IMR-90 (cell line): ENCODE measurements at regions not wholly inside any gene's neighbourhood (a gene's known extent, or its start where the extent isn't known, plus 50 kb on each side); places are given as distances from the start of the nearest gene placed in this dataset.

ENCODE experiments used
- ATAC-seq: fragments of 200-7000 bp; cut with Tn5 transposase; 2 replicates; pipeline ENCODE4 v1.9.1; 2020; ENCODE audit warnings: low read depth, mild to moderate bottlenecking, moderate library complexity
- BruUV-seq: library from RNA; stranded (reverse); fragments of 400-500 nt; replicated peaks from 2 replicates; lab custom pipeline; 2021; lab: Mats Ljungman, UMichigan
- CTCF ChIA-PET: fragments of 300-600 bp; formaldehyde crosslinking; extraction: SDS; loops from one replicate; lab custom pipeline; 2021; ENCODE audit warnings: antibody characterized with exemption; lab: Yijun Ruan, JAX
- POLR2A ChIA-PET: fragments of 300-600 bp; sonication (Branson Sonifier 250); formaldehyde crosslinking; loops from one replicate; lab custom pipeline; 2022; ENCODE audit warnings: antibody characterized with exemption; ENCODE audit not compliant: unreplicated experiment; lab: Charles Lee
- DNase-seq: peaks from one replicate; pipeline ENCODE4 v3.0.0; 2013
- H2AFZ ChIP-seq: replicated peaks from 2 replicates; pipeline ENCODE3; 2013; ENCODE audit warnings: low read length, mild to moderate bottlenecking; ENCODE audit not compliant: poor library complexity
- H2AK5ac ChIP-seq: 2 replicates; pipeline ENCODE4 v1.6.1; 2013; ENCODE audit warnings: low read depth, low read length, inconsistent platforms
- H2AK9ac ChIP-seq: replicated peaks from 2 replicates; pipeline ENCODE3; 2013; ENCODE audit warnings: mild to moderate bottlenecking, low read depth, low read length, moderate library complexity; ENCODE audit not compliant: poor library complexity
- H2BK120ac ChIP-seq: 2 replicates; pipeline ENCODE4 v1.6.1; 2013; ENCODE audit warnings: low read depth, low read length, inconsistent platforms
- H2BK15ac ChIP-seq: 3 replicates; pipeline ENCODE4 v1.6.1; 2013; ENCODE audit warnings: low read depth, low read length, inconsistent platforms
- H2BK20ac ChIP-seq: 2 replicates; pipeline ENCODE4 v1.6.1; 2013; ENCODE audit warnings: low read depth, mild to moderate bottlenecking, inconsistent platforms, low read length, moderate library complexity
- H2BK5ac ChIP-seq: 2 replicates; pipeline ENCODE4 v1.6.1; 2013; ENCODE audit warnings: mild to moderate bottlenecking, low read depth, low read length, inconsistent platforms; ENCODE audit not compliant: poor library complexity, severe bottlenecking
- H3K14ac ChIP-seq: replicated peaks from 2 replicates; pipeline ENCODE4 v1.6.1; 2013; ENCODE audit warnings: low read depth, low read length, inconsistent platforms
- H3K18ac ChIP-seq: 2 replicates; pipeline ENCODE4 v1.6.1; 2013; ENCODE audit warnings: low read depth, low read length, control low read depth
- H3K23ac ChIP-seq: 2 replicates; pipeline ENCODE4 v1.6.1; 2013; ENCODE audit warnings: low read depth, low read length, inconsistent platforms
- H3K27ac ChIP-seq: 2 replicates; pipeline ENCODE4 v1.5.1; 2013; ENCODE audit warnings: mild to moderate bottlenecking, control low read depth, low read length; ENCODE audit not compliant: insufficient read depth
- H3K27me3 ChIP-seq: 2 replicates; pipeline ENCODE4 v1.6.1; 2013; ENCODE audit warnings: low read length; ENCODE audit not compliant: control insufficient read depth, insufficient read depth
- H3K36me3 ChIP-seq: 2 replicates; pipeline ENCODE4 v1.6.1; 2013; ENCODE audit warnings: low read length, mixed read lengths; ENCODE audit not compliant: control insufficient read depth, insufficient read depth
- H3K4ac ChIP-seq: 2 replicates; pipeline ENCODE4 v1.6.1; 2013; ENCODE audit warnings: low read depth, low read length, inconsistent platforms
- H3K4me1 ChIP-seq: 2 replicates; pipeline ENCODE4 v1.6.1; 2013; ENCODE audit warnings: low read length, mixed read lengths; ENCODE audit not compliant: control insufficient read depth, insufficient read depth
- H3K4me2 ChIP-seq: 2 replicates; pipeline ENCODE4 v1.6.1; 2013; ENCODE audit warnings: low read depth, mild to moderate bottlenecking, control low read depth, low read length, moderate library complexity
- H3K4me3 ChIP-seq: 2 replicates; pipeline ENCODE4 v1.5.1; 2013; ENCODE audit warnings: low read depth, mild to moderate bottlenecking, control low read depth, low read length, moderate library complexity; ENCODE audit not compliant: insufficient read depth
- H3K56ac ChIP-seq: 2 replicates; pipeline ENCODE4 v1.6.1; 2013; ENCODE audit warnings: low read length, inconsistent platforms; ENCODE audit not compliant: insufficient read depth; ENCODE audit errors: extremely low read depth
- H3K79me1 ChIP-seq, 2 experiments: 2 replicates each; pipeline ENCODE4 v1.6.1; 2013; ENCODE audit warnings: low read length in 2 of 2, inconsistent platforms in 1 of 2, low read depth in 1 of 2
- H3K9ac ChIP-seq: 2 replicates; pipeline ENCODE4 v1.6.1; 2013; ENCODE audit warnings: low read depth, low read length, control low read depth
- H3K9me1 ChIP-seq: 2 replicates; pipeline ENCODE4 v1.6.1; 2013; ENCODE audit warnings: low read length, inconsistent platforms; ENCODE audit not compliant: insufficient read depth
- H3K9me3 ChIP-seq: 2 replicates; pipeline ENCODE4 v1.6.1; 2013; ENCODE audit warnings: low read length; ENCODE audit not compliant: control insufficient read depth, insufficient read depth
- H4K20me1 ChIP-seq: 2 replicates; pipeline ENCODE4 v1.6.1; 2013; ENCODE audit warnings: low read length, inconsistent platforms; ENCODE audit not compliant: insufficient read depth
- H4K5ac ChIP-seq: 2 replicates; pipeline ENCODE4 v1.6.1; 2013; ENCODE audit warnings: mild to moderate bottlenecking, low read depth, low read length, control low read depth
- H4K8ac ChIP-seq, 2 experiments: 2 replicates each; pipeline ENCODE4 v1.6.1; 2013; ENCODE audit warnings: low read depth in 2 of 2, low read length in 2 of 2, control low read depth in 1 of 2, inconsistent platforms in 1 of 2
- H4K91ac ChIP-seq: 2 replicates; pipeline ENCODE4 v1.6.1; 2013; ENCODE audit warnings: low read depth, low read length, inconsistent platforms; ENCODE audit not compliant: insufficient read depth
- FOS ChIP-seq: fragments of 150-350 bp; IDR thresholded peaks from 2 replicates; pipeline ENCODE4 v1.6.1; 2016; ENCODE audit warnings: low read depth, low read length
- RFX5 ChIP-seq: IDR thresholded peaks from 2 replicates; pipeline ENCODE4 v1.8.0; 2012; ENCODE audit warnings: low read depth, mild to moderate bottlenecking, low read length, moderate library complexity
- SMC3 ChIP-seq: fragments of 150-350 bp; IDR thresholded peaks from 2 replicates; pipeline ENCODE4 v1.6.1; 2016; ENCODE audit warnings: low read depth, mild to moderate bottlenecking, antibody characterized with exemption, low read length, moderate library complexity
- WGBS, 2 experiments: methylation state at CpG; one replicate each; pipeline versions ENCODE4 v1.1.5 to v1.1.7; 2013; ENCODE audit warnings: missing lambda C conversion rate in 2 of 2; ENCODE audit not compliant: insufficient read length in 1 of 2; ENCODE audit errors: extremely low coverage in 2 of 2; 5-methylcytosine and 5-hydroxymethylcytosine counted together
- dilution Hi-C: fragments of 300-500 bp; cut with HindIII; formaldehyde crosslinking; loops from one replicate; pipeline ENCODE4 v1.14.3; 2018; ENCODE audit warnings: low sequenced_read_pairs; ENCODE audit not compliant: unreplicated experiment
- in situ Hi-C: fragments of 300-500 bp; cut with MboI; formaldehyde crosslinking; loops from 3 replicates; pipeline ENCODE4 v1.14.3; 2019; ENCODE audit warnings: low sequenced_read_pairs, inconsistent platforms, mixed read lengths
- intact Hi-C: fragments of 100-400 bp; cut with micrococcal nuclease; formaldehyde crosslinking; loops from 2 replicates; pipeline ENCODE4 v1.10.0; 2022

DNA sequence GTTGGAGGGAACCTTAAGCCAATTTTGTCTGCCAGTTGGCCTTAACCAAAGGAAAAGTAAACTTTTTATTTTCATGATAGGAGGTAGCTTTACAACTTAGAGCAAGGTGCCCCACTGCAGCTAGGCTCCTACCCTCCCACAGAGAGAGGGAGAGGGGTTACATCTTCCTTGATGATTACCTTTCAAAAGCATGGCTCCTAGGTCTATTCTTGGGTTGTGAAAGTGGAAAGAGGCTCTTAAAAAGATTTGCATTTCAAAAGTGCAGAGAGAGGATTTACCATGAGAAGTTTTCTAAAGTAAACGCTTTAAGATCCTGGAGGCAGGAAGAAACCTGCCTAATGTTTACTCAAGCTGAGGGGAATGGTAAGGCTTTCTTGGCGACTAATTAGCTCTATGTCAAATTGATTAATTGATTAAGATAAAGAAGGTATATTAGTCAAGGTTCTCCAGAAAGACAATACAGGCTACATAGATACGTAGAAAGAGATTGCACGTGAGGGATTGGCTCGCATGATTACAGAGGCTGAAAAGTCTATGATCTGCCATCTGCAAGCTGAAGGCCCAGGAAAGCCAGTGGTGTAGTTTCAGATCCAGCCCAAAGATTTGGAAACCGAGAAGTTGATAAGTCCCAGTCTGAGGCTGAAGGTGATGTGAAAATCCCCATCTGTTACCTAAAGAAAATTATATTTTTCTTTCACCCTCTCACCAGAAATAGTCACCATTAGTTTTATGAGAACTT, 333.8 kb upstream of the CTNND2 start:
- no peak overlapping the region for H3K4ac ChIP-seq
- intact Hi-C loops, result no loop called here
- H3K18ac ChIP-seq, result no peak overlapping the region
- H3K56ac ChIP-seq, result no peak overlapping the region
- no peak for DNase-seq
- H2BK15ac ChIP-seq, result no peak overlapping the region
- dilution Hi-C loops, result no loop called here
- H3K27ac ChIP-seq, result no peak overlapping the region
- in situ Hi-C loops, result no loop called here
- H3K9me3 ChIP-seq, result peaks cover 9% of the 10 kb centered on the region
- no peak overlapping the region for H3K9ac ChIP-seq
- H2AK5ac ChIP-seq, result no peak overlapping the region
- WGBS, 2 experiments, result no CpG with 5 or more reads among the region's 6 CpGs
- H3K4me3 ChIP-seq, result no peak overlapping the region
- H2BK120ac ChIP-seq, result no peak overlapping the region
- no peak overlapping the region for H3K23ac ChIP-seq
- no peak for ATAC-seq
- no peak overlapping the region for H4K91ac ChIP-seq
- no peaks in the 10 kb centered on the region for H4K20me1 ChIP-seq
- H2AK9ac ChIP-seq, result no peak overlapping the region
- BruUV-seq, result no TSS peak
- no peak overlapping the region for H2BK5ac ChIP-seq
- H3K9me1 ChIP-seq, result no peaks in the 10 kb centered on the region
- H4K5ac ChIP-seq, result no peak overlapping the region
- H4K8ac ChIP-seq, result no peak overlapping the region
- H3K4me1 ChIP-seq, result no peaks in the 10 kb centered on the region
- H3K4me2 ChIP-seq, result no peak overlapping the region
- no peaks in the 10 kb centered on the region for H3K27me3 ChIP-seq
- CTCF ChIA-PET, result no interaction called here
- no peaks in the 10 kb centered on the region for H3K79me1 ChIP-seq
- no peak overlapping the region for H3K14ac ChIP-seq
- no peak for TF ChIP-seq SMC3
- no peak for TF ChIP-seq FOS
- no peak for TF ChIP-seq RFX5
- no peaks in the 10 kb centered on the region for H3K36me3 ChIP-seq
- POLR2A ChIA-PET, result no interaction called here
- H2AFZ ChIP-seq, result no peak overlapping the region
- no peak overlapping the region for H2BK20ac ChIP-seq
